ENCODE measurements at regions not wholly inside any gene's neighbourhood (a gene's known extent, or its start where the extent isn't known, plus 50 kb on each side); places are given as distances from the start of the nearest gene placed in this dataset.

- H3K9me3 ChIP-seq = no peaks in the 10 kb centered on the region
- TF ChIP-seq CTCF (IDR thresholded peaks at IDR 0.05) = no peak
- peaks cover 2 to 15% of the 10 kb centered on the region in 2 donors for H3K4me1 ChIP-seq (ENCODE audit: control insufficient read depth in 1 of 2, low read depth in 2 of 2)
- no peak overlapping the region for H3K27ac ChIP-seq
- ATAC-seq (ENCODE audit: insufficient number of reproducible peaks, low FRiP score, low read depth) (no peak), DNase-seq (ENCODE audit: low spot score) (no peak)
- no peak overlapping the region for H3K4me3 ChIP-seq
- no peaks in the 10 kb centered on the region for H3K27me3 ChIP-seq (replicated peaks; ENCODE audit: insufficient read depth)
- no peaks in the 10 kb centered on the region for H3K36me3 ChIP-seq
Observed at GRCh38 chr1:233735847-233736246, 121.9 kb downstream of the KCNK1 start.

- peaks cover 0 to under 1% of the 10 kb centered on the region in 2 donors for H3K4me1 ChIP-seq (ENCODE audit: control insufficient read depth in 1 of 2, low read depth in 2 of 2)
- no peaks in the 10 kb centered on the region for H3K36me3 ChIP-seq
- no peak for TF ChIP-seq CTCF (IDR thresholded peaks at IDR 0.05)
- H3K27ac ChIP-seq = no peak overlapping the region
- DNase-seq (ENCODE audit: low spot score) (no peak), ATAC-seq (ENCODE audit: insufficient number of reproducible peaks, low FRiP score, low read depth) (no peak)
- H3K27me3 ChIP-seq (replicated peaks; ENCODE audit: insufficient read depth) = no peaks in the 10 kb centered on the region
- no peaks in the 10 kb centered on the region for H3K9me3 ChIP-seq
- H3K4me3 ChIP-seq = no peak overlapping the region
Observed at GRCh38 chr1:233737341-233737740, 123.4 kb downstream of the KCNK1 start.

GRCh38 chr1:233738396-233738795 lies 124.5 kb downstream of the KCNK1 start:
- H3K9me3 ChIP-seq = no peaks in the 10 kb centered on the region
- H3K4me3 ChIP-seq = no peak overlapping the region
- ATAC-seq (ENCODE audit: insufficient number of reproducible peaks, low FRiP score, low read depth) = no peak
- TF ChIP-seq CTCF (IDR thresholded peaks at IDR 0.05) = no peak
- H3K4me1 ChIP-seq (ENCODE audit: control insufficient read depth in 1 of 2, low read depth in 2 of 2) = no peaks in the 10 kb centered on the region
- H3K36me3 ChIP-seq = no peaks in the 10 kb centered on the region
- H3K27ac ChIP-seq = no peak overlapping the region
- no peak for DNase-seq (ENCODE audit: low spot score)
- H3K27me3 ChIP-seq (replicated peaks; ENCODE audit: insufficient read depth) = no peaks in the 10 kb centered on the region

GRCh38 chr1:233738850-233739249 lies 124.9 kb downstream of the KCNK1 start:
- no peak for TF ChIP-seq CTCF (IDR thresholded peaks at IDR 0.05)
- no peaks in the 10 kb centered on the region for H3K9me3 ChIP-seq
- H3K4me1 ChIP-seq (ENCODE audit: control insufficient read depth in 1 of 2, low read depth in 2 of 2) = no peaks in the 10 kb centered on the region
- DNase-seq (ENCODE audit: low spot score) (no peak), ATAC-seq (ENCODE audit: insufficient number of reproducible peaks, low FRiP score, low read depth) (no peak)
- H3K4me3 ChIP-seq = no peak overlapping the region
- H3K27me3 ChIP-seq (replicated peaks; ENCODE audit: insufficient read depth) = no peaks in the 10 kb centered on the region
- no peaks in the 10 kb centered on the region for H3K36me3 ChIP-seq
- H3K27ac ChIP-seq = no peak overlapping the region

- DNase-seq (ENCODE audit: low spot score) = no peak
- Histone ChIP-seq H3K4me1 (ENCODE audit: control insufficient read depth in 1 of 2, low read depth in 2 of 2) (no peaks in the 10 kb centered on the region), H3K27ac (no peak overlapping the region), H3K36me3 (no peaks in the 10 kb centered on the region), H3K4me3 (no peak overlapping the region), H3K27me3 (replicated peaks; ENCODE audit: insufficient read depth) (no peaks in the 10 kb centered on the region), H3K9me3 (no peaks in the 10 kb centered on the region)
- ATAC-seq (ENCODE audit: insufficient number of reproducible peaks, low FRiP score, low read depth) = no peak
- TF ChIP-seq CTCF (IDR thresholded peaks at IDR 0.05) = no peak
Observed at GRCh38 chr1:233744779-233745513, 131.0 kb downstream of the KCNK1 start.
